ENCODE measurements at regions not wholly inside any gene's neighbourhood (a gene's known extent, or its start where the extent isn't known, plus 50 kb on each side); places are given as distances from the start of the nearest gene placed in this dataset.

GRCh38 chr5:88425124-88425523, 156.5 kb upstream of the TMEM161B start:
- Histone ChIP-seq H3K27ac (ENCODE audit: low read length) (no peak overlapping the region), H3K4me3 (ENCODE audit: low read length) (no peak overlapping the region), H3K36me3 (ENCODE audit: insufficient read depth, low read length) (no peaks in the 10 kb centered on the region), H3K4me2 (ENCODE audit: low read length) (no peak overlapping the region), H3K9me2 (ENCODE audit: insufficient read depth, low read length) (no peaks in the 10 kb centered on the region), H4K20me1 (ENCODE audit: insufficient read depth) (no peaks in the 10 kb centered on the region), H3K9me3 (ENCODE audit: low read length) (no peaks in the 10 kb centered on the region), H3K79me2 (replicated peaks; ENCODE audit: insufficient read depth, low read length) (no peaks in the 10 kb centered on the region), H3K9ac (ENCODE audit: low read length) (no peak overlapping the region), H3K27me3 (ENCODE audit: insufficient read depth, low read depth, low read length) (no peaks in the 10 kb centered on the region), H2AFZ (ENCODE audit: low read depth, low read length) (no peak overlapping the region), H3F3A (ENCODE audit: insufficient read depth, low read length, poor library complexity, severe bottlenecking) (no peaks in the 10 kb centered on the region)
- TF ChIP-seq RAD21 (conservative IDR thresholded peaks at IDR 0.05) (no peak), POLR2AphosphoS5 (IDR thresholded peaks at IDR 0.05) (no peak), CTCF (IDR thresholded peaks at IDR 0.05; ENCODE audit: poor library complexity, severe bottlenecking) (no peak), SMC3 (conservative IDR thresholded peaks at IDR 0.05; ENCODE audit: poor library complexity) (no peak), MXI1 (conservative IDR thresholded peaks at IDR 0.05; ENCODE audit: poor library complexity, severe bottlenecking) (no peak), EZH2 (IDR thresholded peaks at IDR 0.05; ENCODE audit: borderline replicate concordance, insufficient read depth, low read length, poor library complexity, severe bottlenecking) (no peak), EP300 (conservative IDR thresholded peaks at IDR 0.05; ENCODE audit: poor library complexity, severe bottlenecking) (no peak), TAF1 (IDR thresholded peaks at IDR 0.05; ENCODE audit: low read depth) (no peak), REST (IDR thresholded peaks at IDR 0.05; ENCODE audit: borderline replicate concordance) (no peak)

GRCh38 chr5:88419931-88420330, 151.3 kb upstream of the TMEM161B start:
- no peak overlapping the region for H3K9ac ChIP-seq (ENCODE audit: low read length)
- TF ChIP-seq REST (IDR thresholded peaks at IDR 0.05; ENCODE audit: borderline replicate concordance), result no peak
- TF ChIP-seq EZH2 (IDR thresholded peaks at IDR 0.05; ENCODE audit: borderline replicate concordance, insufficient read depth, low read length, poor library complexity, severe bottlenecking), result no peak
- TF ChIP-seq SMC3 (conservative IDR thresholded peaks at IDR 0.05; ENCODE audit: poor library complexity), result no peak
- TF ChIP-seq TAF1 (IDR thresholded peaks at IDR 0.05; ENCODE audit: low read depth), result no peak
- no peak for TF ChIP-seq CTCF (IDR thresholded peaks at IDR 0.05; ENCODE audit: poor library complexity, severe bottlenecking)
- TF ChIP-seq POLR2AphosphoS5 (IDR thresholded peaks at IDR 0.05), result no peak
- no peak for TF ChIP-seq EP300 (conservative IDR thresholded peaks at IDR 0.05; ENCODE audit: poor library complexity, severe bottlenecking)
- no peak for TF ChIP-seq RAD21 (conservative IDR thresholded peaks at IDR 0.05)
- no peak for TF ChIP-seq MXI1 (conservative IDR thresholded peaks at IDR 0.05; ENCODE audit: poor library complexity, severe bottlenecking)
- no peaks in the 10 kb centered on the region for H3K36me3 ChIP-seq (ENCODE audit: insufficient read depth, low read length)
- no peaks in the 10 kb centered on the region for H3K9me3 ChIP-seq (ENCODE audit: low read length)
- H3K79me2 ChIP-seq (replicated peaks; ENCODE audit: insufficient read depth, low read length), result no peaks in the 10 kb centered on the region
- no peaks in the 10 kb centered on the region for H3K27me3 ChIP-seq (ENCODE audit: insufficient read depth, low read depth, low read length)
- H3F3A ChIP-seq (ENCODE audit: insufficient read depth, low read length, poor library complexity, severe bottlenecking), result no peaks in the 10 kb centered on the region
- H3K27ac ChIP-seq (ENCODE audit: low read length), result no peak overlapping the region
- no peak overlapping the region for H3K4me2 ChIP-seq (ENCODE audit: low read length)
- no peak overlapping the region for H2AFZ ChIP-seq (ENCODE audit: low read depth, low read length)
- no peak overlapping the region for H3K4me3 ChIP-seq (ENCODE audit: low read length)
- no peaks in the 10 kb centered on the region for H4K20me1 ChIP-seq (ENCODE audit: insufficient read depth)
- no peaks in the 10 kb centered on the region for H3K9me2 ChIP-seq (ENCODE audit: insufficient read depth, low read length)

Measured in neural cell (in vitro differentiated cells).